ENCODE measurements at regions not wholly inside any gene's neighbourhood (a gene's known extent, or its start where the extent isn't known, plus 50 kb on each side); places are given as distances from the start of the nearest gene placed in this dataset.

- TF ChIP-seq CTCF (IDR thresholded peaks at IDR 0.05; ENCODE audit: insufficient read depth, low read length, poor library complexity, severe bottlenecking), result no peak
- Histone ChIP-seq H3K9me3 (ENCODE audit: insufficient read depth, low read length) (no peaks in the 10 kb centered on the region), H3K27me3 (ENCODE audit: low read length) (no peaks in the 10 kb centered on the region), H2AFZ (ENCODE audit: low read depth, low read length, severe bottlenecking) (no peak overlapping the region), H3K9me2 (replicated peaks; ENCODE audit: insufficient read depth, low read length) (no peaks in the 10 kb centered on the region), H3K9ac (ENCODE audit: low read length) (no peak overlapping the region), H3K79me2 (ENCODE audit: insufficient read depth, low read length) (no peaks in the 10 kb centered on the region), H3K4me3 (ENCODE audit: insufficient read depth, low read length, poor library complexity, severe bottlenecking) (no peak overlapping the region), H3K27ac (ENCODE audit: low read depth, low read length) (no peak overlapping the region), H3F3A (ENCODE audit: insufficient read depth) (no peaks in the 10 kb centered on the region), H4K20me1 (ENCODE audit: low read depth, low read length) (no peaks in the 10 kb centered on the region), H3K4me2 (ENCODE audit: low read depth, low read length, poor library complexity, severe bottlenecking) (no peak overlapping the region), H3K36me3 (ENCODE audit: low read length) (no peaks in the 10 kb centered on the region)
Observed at GRCh38 chr20:39823224-39823623, 861.1 kb downstream of the DHX35 start.

- TF ChIP-seq CTCF (IDR thresholded peaks at IDR 0.05; ENCODE audit: insufficient read depth, low read length, poor library complexity, severe bottlenecking) (no peak), EZH2phosphoT487 (conservative IDR thresholded peaks at IDR 0.05; ENCODE audit: low read length) (no peak)
- H4K20me1 ChIP-seq (ENCODE audit: low read depth, low read length), result no peaks in the 10 kb centered on the region
- no peaks in the 10 kb centered on the region for H3K9me3 ChIP-seq (ENCODE audit: insufficient read depth, low read length)
- no peak overlapping the region for H3K4me3 ChIP-seq (ENCODE audit: insufficient read depth, low read length, poor library complexity, severe bottlenecking)
- no peak overlapping the region for H2AFZ ChIP-seq (ENCODE audit: low read depth, low read length, severe bottlenecking)
- no peak overlapping the region for H3K27ac ChIP-seq (ENCODE audit: low read depth, low read length)
- no peaks in the 10 kb centered on the region for H3K27me3 ChIP-seq (ENCODE audit: low read length)
- no peaks in the 10 kb centered on the region for H3K79me2 ChIP-seq (ENCODE audit: insufficient read depth, low read length)
- no peak overlapping the region for H3K9ac ChIP-seq (ENCODE audit: low read length)
- no peaks in the 10 kb centered on the region for H3K9me2 ChIP-seq (replicated peaks; ENCODE audit: insufficient read depth, low read length)
- no peaks in the 10 kb centered on the region for H3K36me3 ChIP-seq (ENCODE audit: low read length)
- H3K4me2 ChIP-seq (ENCODE audit: low read depth, low read length, poor library complexity, severe bottlenecking), result no peak overlapping the region
- no peaks in the 10 kb centered on the region for H3F3A ChIP-seq (ENCODE audit: insufficient read depth)
Observed at GRCh38 chr20:39822667-39823066, 860.5 kb downstream of the DHX35 start.

GRCh38 chr20:39813190-39813829, 851.2 kb downstream of the DHX35 start:
- no peaks in the 10 kb centered on the region for H3K36me3 ChIP-seq (ENCODE audit: low read length)
- H3K9ac ChIP-seq (ENCODE audit: low read length), result no peak overlapping the region
- no peaks in the 10 kb centered on the region for H3K9me3 ChIP-seq (ENCODE audit: insufficient read depth, low read length)
- no peaks in the 10 kb centered on the region for H3K9me2 ChIP-seq (replicated peaks; ENCODE audit: insufficient read depth, low read length)
- no peak for TF ChIP-seq CTCF (IDR thresholded peaks at IDR 0.05; ENCODE audit: insufficient read depth, low read length, poor library complexity, severe bottlenecking)
- no peak for TF ChIP-seq EZH2phosphoT487 (conservative IDR thresholded peaks at IDR 0.05; ENCODE audit: low read length)
- no peaks in the 10 kb centered on the region for H4K20me1 ChIP-seq (ENCODE audit: low read depth, low read length)
- no peak overlapping the region for H3K27ac ChIP-seq (ENCODE audit: low read depth, low read length)
- no peaks in the 10 kb centered on the region for H3K27me3 ChIP-seq (ENCODE audit: low read length)
- no peak overlapping the region for H3K4me2 ChIP-seq (ENCODE audit: low read depth, low read length, poor library complexity, severe bottlenecking)
- H2AFZ ChIP-seq (ENCODE audit: low read depth, low read length, severe bottlenecking), result no peak overlapping the region
- no peaks in the 10 kb centered on the region for H3F3A ChIP-seq (ENCODE audit: insufficient read depth)
- no peaks in the 10 kb centered on the region for H3K79me2 ChIP-seq (ENCODE audit: insufficient read depth, low read length)
- H3K4me3 ChIP-seq (ENCODE audit: insufficient read depth, low read length, poor library complexity, severe bottlenecking), result no peak overlapping the region

Data from SU-DHL-6 (cell line).